ENCODE measurements at regions not wholly inside any gene's neighbourhood (a gene's known extent, or its start where the extent isn't known, plus 50 kb on each side); places are given as distances from the start of the nearest gene placed in this dataset.

DNA sequence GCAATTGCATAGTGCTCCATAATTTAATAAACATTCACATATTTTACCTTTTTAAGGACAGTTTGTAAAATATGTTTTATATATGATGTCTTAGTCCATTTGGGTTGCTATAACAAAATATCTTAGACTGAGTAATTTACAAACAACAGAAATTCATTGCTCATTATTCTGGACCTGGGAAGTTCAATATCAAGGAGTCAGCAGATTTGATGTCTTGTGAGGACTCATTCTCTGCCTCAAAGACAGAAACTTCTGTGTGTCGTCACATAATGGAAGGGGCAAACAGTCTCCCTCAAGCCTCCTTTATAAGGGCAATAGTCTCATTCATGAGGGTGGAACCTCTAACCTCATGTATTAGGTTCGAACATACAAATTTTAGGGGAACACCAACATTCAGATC is 455.9 kb downstream of the TAF11L14 start:
- TF ChIP-seq CTCF (optimal IDR thresholded peaks at IDR 0.05 in 1 of 3, IDR thresholded peaks at IDR 0.05 in 1 of 3, conservative IDR thresholded peaks at IDR 0.05 in 1 of 3; ENCODE audit: extremely low read depth in 1 of 3, insufficient read depth in 2 of 3, low read length in 3 of 3) (no peak), EZH2 (IDR thresholded peaks at IDR 0.05; ENCODE audit: low read length) (no peak)
